K562 (cell line): ENCODE measurements at regions not wholly inside any gene's neighbourhood (a gene's known extent, or its start where the extent isn't known, plus 50 kb on each side); places are given as distances from the start of the nearest gene placed in this dataset.
"Not testable (repeated sequence)": the region's sequence is repeated elsewhere in the genome, so short reads cannot be mapped to it uniquely, and the experiment has no call there.

Source experiments
- ATAC-seq: fragments of 200-7000 bp; cut with Tn5 transposase; 3 replicates; pipeline ENCODE4 v1.9.1; 2020; ENCODE audit warnings: moderate library complexity
- BruUV-seq: library from RNA; stranded (reverse); fragments of 400-500 nt; replicated peaks from 2 replicates; lab custom pipeline; 2021; lab: Mats Ljungman, UMichigan
- CTCF ChIA-PET: fragments of 300-600 bp; formaldehyde crosslinking; extraction: SDS; loops from one replicate; lab custom pipeline; 2021; ENCODE audit warnings: low intra/inter-chr PET ratio; lab: Yijun Ruan, JAX
- POLR2A ChIA-PET: fragments of 300-600, 350-650 bp; sonication (Branson Sonifier 250); formaldehyde crosslinking; extraction: SDS; loops from one replicate; lab custom pipeline; 2021; ENCODE audit warnings: antibody characterized with exemption, inconsistent platforms; lab: Yijun Ruan, JAX
- DNase-seq, 4 experiments: peaks; one replicate each; pipeline versions ENCODE4 v3.0.0 to v3.0.0-alpha.2; 2011 to 2018; ENCODE audit warnings: low spot score in 3 of 4, mixed read lengths in 3 of 4; ENCODE audit errors: extremely low read depth in 1 of 4
- FAIRE-seq: peaks from 2 replicates; lab custom pipeline; 2011; peaks lifted over from hg19 to GRCh38; lab: Jason Lieb, UNC
- H2AFZ ChIP-seq: 2 replicates; pipeline ENCODE4 v1.6.0; 2011; ENCODE audit warnings: low read depth, low read length, control low read depth, inconsistent platforms
- H3K27ac ChIP-seq: fragments of 200-600 bp; 3 replicates; pipeline ENCODE4 v1.8.0; 2011; ENCODE audit warnings: low read depth, mild to moderate bottlenecking, control low read depth, inconsistent platforms, low read length, moderate library complexity, mixed read lengths; ENCODE audit errors: extremely low read depth
- H3K27me3 ChIP-seq, 2 experiments: fragments of 300-600 bp in 1 of 2; 2 replicates in 1 of 2; 3 replicates in 1 of 2; pipeline versions ENCODE4 v1.6.0 to v1.8.0; 2011; ENCODE audit warnings: inconsistent platforms in 2 of 2, low read length in 2 of 2, mild to moderate bottlenecking in 1 of 2, mixed read lengths in 1 of 2, moderate library complexity in 1 of 2; ENCODE audit not compliant: control insufficient read depth in 2 of 2, insufficient read depth in 2 of 2
- H3K36me3 ChIP-seq: fragments of 300-600 bp; 3 replicates; pipeline ENCODE4 v1.8.0; 2011; ENCODE audit warnings: mild to moderate bottlenecking, low read length, inconsistent platforms; ENCODE audit not compliant: control insufficient read depth, insufficient read depth
- H3K4me1 ChIP-seq, 2 experiments: fragments of 200-600 bp in 1 of 2; replicated peaks in 1 of 2; 2 replicates in 1 of 2; 3 replicates in 1 of 2; pipeline versions ENCODE4 v1.5.1 to v1.8.0; 2011; ENCODE audit warnings: inconsistent platforms in 2 of 2, low read length in 2 of 2, mild to moderate bottlenecking in 1 of 2, mixed read lengths in 1 of 2, moderate library complexity in 1 of 2; ENCODE audit not compliant: control insufficient read depth in 2 of 2, insufficient read depth in 2 of 2
- H3K4me2 ChIP-seq: 2 replicates; pipeline ENCODE4 v1.6.1; 2011; ENCODE audit warnings: low read length, control low read depth, inconsistent platforms, mixed read lengths; ENCODE audit not compliant: insufficient read depth
- H3K4me3 ChIP-seq: fragments of 200-600 bp; sonication (generic), shearing (Covaris generic); 2 replicates; pipeline ENCODE4 v1.5.1; 2016; ENCODE audit warnings: control low read depth, inconsistent platforms
- H3K79me2 ChIP-seq: fragments of 200-600 bp; 3 replicates; pipeline ENCODE4 v1.8.0; 2011; ENCODE audit warnings: low read length, inconsistent platforms; ENCODE audit not compliant: control insufficient read depth, insufficient read depth
- H3K9ac ChIP-seq, 2 experiments: 2 replicates each; pipeline versions ENCODE4 v1.6.0 to v1.6.1; 2011; ENCODE audit warnings: low read depth in 2 of 2, low read length in 2 of 2, control low read depth in 1 of 2, inconsistent platforms in 1 of 2, mild to moderate bottlenecking in 1 of 2, mixed read lengths in 1 of 2; ENCODE audit not compliant: insufficient read depth in 1 of 2
- H3K9me1 ChIP-seq: one replicate; pipeline ENCODE4 v1.6.0; 2011; ENCODE audit warnings: inconsistent platforms, mild to moderate bottlenecking, low read length, moderate library complexity; ENCODE audit not compliant: control insufficient read depth, insufficient read depth
- H3K9me3 ChIP-seq: replicated peaks from 2 replicates; pipeline ENCODE4 v1.5.1; 2011; ENCODE audit warnings: low read depth, low read length, inconsistent platforms; ENCODE audit not compliant: control insufficient read depth, insufficient read depth
- H4K20me1 ChIP-seq: replicated peaks from 2 replicates; pipeline ENCODE4 v1.6.1; 2011; ENCODE audit warnings: low read length, inconsistent platforms, mixed read lengths; ENCODE audit not compliant: control insufficient read depth, insufficient read depth
- ELF4 ChIP-seq: fragments of 450-650 bp; formaldehyde crosslinking; IDR thresholded peaks from 2 replicates; pipeline ENCODE4 v1.4.0; 2022; ENCODE audit warnings: missing genetic modification characterization
- FOS ChIP-seq: IDR thresholded peaks from 3 replicates; pipeline ENCODE4 v1.6.1; 2011; ENCODE audit not compliant: insufficient read length; ENCODE audit errors: extremely low read depth
- GATA2 ChIP-seq: sonication (generic); formaldehyde crosslinking; IDR thresholded peaks from 2 replicates; pipeline ENCODE4 v1.4.0; 2020; ENCODE audit warnings: mild to moderate bottlenecking, missing genetic modification reagents
- HDAC1 ChIP-seq, 2 experiments: fragments of 450-650 bp; IDR thresholded peaks; 2 replicates each; pipeline ENCODE4 v1.6.1; 2016 to 2017; ENCODE audit warnings: inconsistent platforms in 1 of 2, mild to moderate bottlenecking in 1 of 2, moderate library complexity in 1 of 2
- RBM25 ChIP-seq: fragments of 200-400 bp; formaldehyde crosslinking; IDR thresholded peaks from 2 replicates; pipeline ENCODE4 v1.6.1; 2018; ENCODE audit warnings: low read length, low read depth, moderate library complexity; ENCODE audit not compliant: severe bottlenecking
- ZNF146 ChIP-seq: IDR thresholded peaks from one replicate; pipeline ENCODE4 v1.6.1; 2018; ENCODE audit warnings: missing compliant biosample characterization; ENCODE audit not compliant: unreplicated experiment
- WGBS: fragments of 100-300 bp; shearing (Covaris generic); methylation state at CpG from one replicate; pipeline ENCODE4 v1.1.6; 2016; ENCODE audit warnings: low coverage, mixed read lengths; ENCODE audit not compliant: insufficient coverage; ENCODE audit errors: missing lambda C conversion rate; 5-methylcytosine and 5-hydroxymethylcytosine counted together
- in situ Hi-C: fragments of 300-500 bp; cut with MboI; formaldehyde crosslinking; loops from 4 replicates; pipeline ENCODE4 v1.15.0; 2018; ENCODE audit warnings: inconsistent platforms, mixed read lengths
- intact Hi-C: fragments of 100-400 bp; cut with micrococcal nuclease; formaldehyde crosslinking; loops from 2 replicates; pipeline ENCODE4 v1.14.2; 2022

GRCh38 chr7:130794619-130794922, 60.6 kb upstream of the KLF14 start:
- POLR2A ChIA-PET, result interaction anchor here (1.1 kb wide), 1 partner anchor 27 kb away, joined by 4 read pairs; no protein-coding TSS in a partner anchor
- no peaks in the 10 kb centered on the region for H3K9me1 ChIP-seq
- no peak overlapping the region for H3K4me3 ChIP-seq
- H2AFZ ChIP-seq, result no peak overlapping the region
- H3K36me3 ChIP-seq, result no peaks in the 10 kb centered on the region
- H3K79me2 ChIP-seq, result no peaks in the 10 kb centered on the region
- H3K4me1 ChIP-seq, result no peaks in the 10 kb centered on the region
- H3K9ac ChIP-seq, result no peak overlapping the region
- WGBS, result 5% methylated on average over 3 of the region's 3 CpGs
- H3K27ac ChIP-seq, result no peak overlapping the region
- CTCF ChIA-PET, result interaction anchor here (0.6 kb wide), 1 partner anchor 470 kb away, joined by 3 read pairs; no protein-coding TSS in a partner anchor
- TF ChIP-seq ELF4 (CRISPR knock-in tag) (no peak), FOS (no peak), HDAC1 (IDR thresholded peaks at IDR 0.05) (no peak), GATA2 (CRISPR knock-in tag) (no peak)
- ATAC-seq (no peak), DNase-seq (no peak), FAIRE-seq (no peak)
- H3K4me2 ChIP-seq, result no peak overlapping the region
- in situ Hi-C loops, result no loop called here
- BruUV-seq, result no TSS peak
- intact Hi-C loops, result no loop called here
- peaks cover 0 to 6% of the 10 kb centered on the region in 2 experiments; a peak in 3 of 5 replicates for H3K27me3 ChIP-seq
- H4K20me1 ChIP-seq, result no peaks in the 10 kb centered on the region
- no peaks in the 10 kb centered on the region for H3K9me3 ChIP-seq

- 0% methylated on average over 2 of the region's 2 CpGs for WGBS
- FAIRE-seq, H3K79me2 ChIP-seq, H3K9me1 ChIP-seq, BruUV-seq, ATAC-seq, H3K9me3 ChIP-seq, H3K27me3 ChIP-seq, H4K20me1 ChIP-seq, H3K36me3 ChIP-seq, H3K9ac ChIP-seq, intact Hi-C loops, POLR2A ChIA-PET: not testable (repeated sequence)
- TF ChIP-seq ZNF146, result peak; percentile 84
- peak; percentile 29 for TF ChIP-seq RBM25
- TF ChIP-seq, all 486 proteins: peak for 2; not testable (repeated sequence) for 484
- H3K4me1 ChIP-seq, H2AFZ ChIP-seq, CTCF ChIA-PET, H3K27ac ChIP-seq, H3K4me2 ChIP-seq, DNase-seq, H3K4me3 ChIP-seq, in situ Hi-C loops: not testable (repeated sequence)
Measured at GRCh38 chr7:130796425-130796824, 62.4 kb upstream of the KLF14 start.
